ENCODE measurements at regions not wholly inside any gene's neighbourhood (a gene's known extent, or its start where the extent isn't known, plus 50 kb on each side); places are given as distances from the start of the nearest gene placed in this dataset.

GRCh38 chr5:15333091-15333490, 166.9 kb upstream of the FBXL7 start:
- no peaks in the 10 kb centered on the region for H3K36me3 ChIP-seq (replicated peaks; ENCODE audit: insufficient read depth, low read depth)
- H3K9me3 ChIP-seq (ENCODE audit: low read depth) = no peaks in the 10 kb centered on the region
- H3K4me1 ChIP-seq (ENCODE audit: insufficient read depth) = no peaks in the 10 kb centered on the region
- no peak overlapping the region for H3K27ac ChIP-seq
- H4K20me1 ChIP-seq (ENCODE audit: insufficient read depth, poor library complexity, severe bottlenecking) = no peaks in the 10 kb centered on the region
- no peaks in the 10 kb centered on the region for H3K9me2 ChIP-seq (replicated peaks; ENCODE audit: insufficient read depth)
- H3K4me2 ChIP-seq = no peak overlapping the region
- no peak overlapping the region for H2AFZ ChIP-seq
- DNase-seq (ENCODE audit: low spot score) = no peak
- WGBS (ENCODE audit: low lambda C conversion rate, missing lambda C conversion rate) = 95% methylated on average over 1 of the region's 1 CpG
- no peaks in the 10 kb centered on the region for H3K79me2 ChIP-seq
- TF ChIP-seq EZH2phosphoT487 (IDR thresholded peaks at IDR 0.05; ENCODE audit: low read depth, severe bottlenecking, unreplicated experiment) = no peak
- no peak overlapping the region for H3K4me3 ChIP-seq
- no peaks in the 10 kb centered on the region for H3K27me3 ChIP-seq

- Histone ChIP-seq H4K20me1 (ENCODE audit: insufficient read depth, poor library complexity, severe bottlenecking) (no peaks in the 10 kb centered on the region), H3K27ac (no peak overlapping the region), H3K9me2 (replicated peaks; ENCODE audit: insufficient read depth) (no peaks in the 10 kb centered on the region), H3K9me3 (ENCODE audit: low read depth) (no peaks in the 10 kb centered on the region), H3K79me2 (no peaks in the 10 kb centered on the region), H3K27me3 (no peaks in the 10 kb centered on the region), H2AFZ (no peak overlapping the region), H3K4me1 (ENCODE audit: insufficient read depth) (no peaks in the 10 kb centered on the region), H3K4me3 (no peak overlapping the region), H3K4me2 (no peak overlapping the region), H3K36me3 (replicated peaks; ENCODE audit: insufficient read depth, low read depth) (no peaks in the 10 kb centered on the region)
- TF ChIP-seq EZH2 (IDR thresholded peaks at IDR 0.05; ENCODE audit: borderline replicate concordance) (no peak), EZH2phosphoT487 (IDR thresholded peaks at IDR 0.05; ENCODE audit: low read depth, severe bottlenecking, unreplicated experiment) (no peak)
- no peak for DNase-seq (ENCODE audit: low spot score)
These were observed 173.0 kb upstream of the FBXL7 start for GRCh38 chr5:15326932-15327331.

- H3K4me2 ChIP-seq = no peak overlapping the region
- TF ChIP-seq EZH2phosphoT487 (IDR thresholded peaks at IDR 0.05; ENCODE audit: low read depth, severe bottlenecking, unreplicated experiment) = no peak
- no peak for TF ChIP-seq EZH2 (IDR thresholded peaks at IDR 0.05; ENCODE audit: borderline replicate concordance)
- TF ChIP-seq CTCF (IDR thresholded peaks at IDR 0.05; ENCODE audit: poor library complexity) = no peak
- no peak overlapping the region for H3K27ac ChIP-seq
- no peaks in the 10 kb centered on the region for H4K20me1 ChIP-seq (ENCODE audit: insufficient read depth, poor library complexity, severe bottlenecking)
- DNase-seq (ENCODE audit: low spot score) = no peak
- H3K4me1 ChIP-seq (ENCODE audit: insufficient read depth) = no peaks in the 10 kb centered on the region
- no peaks in the 10 kb centered on the region for H3K9me2 ChIP-seq (replicated peaks; ENCODE audit: insufficient read depth)
- H2AFZ ChIP-seq = no peak overlapping the region
- H3K36me3 ChIP-seq (replicated peaks; ENCODE audit: insufficient read depth, low read depth) = no peaks in the 10 kb centered on the region
- no peaks in the 10 kb centered on the region for H3K27me3 ChIP-seq
- WGBS (ENCODE audit: low lambda C conversion rate, missing lambda C conversion rate) = 75% methylated on average over 4 of the region's 4 CpGs
- H3K4me3 ChIP-seq = no peak overlapping the region
- no peaks in the 10 kb centered on the region for H3K9me3 ChIP-seq (ENCODE audit: low read depth)
- no peaks in the 10 kb centered on the region for H3K79me2 ChIP-seq
These were observed 173.5 kb upstream of the FBXL7 start for GRCh38 chr5:15326471-15326870.

GRCh38 chr5:15322421-15322820, 177.6 kb upstream of the FBXL7 start:
- Histone ChIP-seq H3K27ac (no peak overlapping the region), H2AFZ (no peak overlapping the region), H3K9me2 (replicated peaks; ENCODE audit: insufficient read depth) (no peaks in the 10 kb centered on the region), H3K4me3 (no peak overlapping the region), H3K4me1 (ENCODE audit: insufficient read depth) (no peaks in the 10 kb centered on the region), H3K79me2 (no peaks in the 10 kb centered on the region), H3K27me3 (no peaks in the 10 kb centered on the region), H3K9me3 (ENCODE audit: low read depth) (no peaks in the 10 kb centered on the region), H3K36me3 (replicated peaks; ENCODE audit: insufficient read depth, low read depth) (no peaks in the 10 kb centered on the region), H4K20me1 (ENCODE audit: insufficient read depth, poor library complexity, severe bottlenecking) (no peaks in the 10 kb centered on the region), H3K4me2 (no peak overlapping the region)
- no peak for DNase-seq (ENCODE audit: low spot score)
- TF ChIP-seq EZH2phosphoT487 (IDR thresholded peaks at IDR 0.05; ENCODE audit: low read depth, severe bottlenecking, unreplicated experiment) (no peak), CTCF (IDR thresholded peaks at IDR 0.05; ENCODE audit: poor library complexity) (no peak), EZH2 (IDR thresholded peaks at IDR 0.05; ENCODE audit: borderline replicate concordance) (no peak)
